Upper lobe of left lung (tissue), 6 donors: ENCODE measurements at regions not wholly inside any gene's neighbourhood (a gene's known extent, or its start where the extent isn't known, plus 50 kb on each side); places are given as distances from the start of the nearest gene placed in this dataset.

ENCODE experiments used
- ATAC-seq, 2 donors: fragments of 200-7000 bp; cut with Tn5 transposase; one replicate each; pipeline ENCODE4 v1.9.1; 2022; ENCODE audit warnings: mild to moderate bottlenecking in 2 of 2, moderate library complexity in 2 of 2; ENCODE audit not compliant: low FRiP score in 2 of 2
- DNase-seq, 2 donors: peaks; one replicate each; pipeline ENCODE4 v3.0.0-alpha.2; 2019 to 2020
- H3K27ac ChIP-seq, 4 donors: fragments of 200-600 bp; sonication (generic); one replicate each; pipeline ENCODE4 v1.5.1; 2016 to 2019
- H3K27me3 ChIP-seq, 4 donors: fragments of 200-600 bp; sonication (generic); one replicate each; pipeline ENCODE4 v1.5.1; 2017 to 2019
- H3K36me3 ChIP-seq, 4 donors: fragments of 200-600 bp; sonication (generic); one replicate each; pipeline ENCODE4 v1.5.1; 2016 to 2019
- H3K4me1 ChIP-seq, 4 donors: fragments of 200-600 bp; sonication (generic); one replicate each; pipeline ENCODE4 v1.5.1; 2018 to 2019
- H3K4me3 ChIP-seq, 4 donors: fragments of 200-600 bp; sonication (generic); one replicate each; pipeline ENCODE4 v1.5.1; 2017 to 2019; ENCODE audit warnings: mild to moderate bottlenecking in 2 of 4, moderate library complexity in 1 of 4
- H3K9me3 ChIP-seq, 4 donors: fragments of 200-600 bp; sonication (generic); one replicate each; pipeline ENCODE4 v1.5.1; 2018 to 2019
- EP300 ChIP-seq, 4 donors: sonication (generic); formaldehyde crosslinking; IDR thresholded peaks; one replicate each; pipeline ENCODE4 v1.5.1; 2017; ENCODE audit warnings: antibody characterized with exemption in 4 of 4, control low read depth in 2 of 4
- POLR2A ChIP-seq, 4 donors: fragments of 450-650 bp; IDR thresholded peaks; one replicate each; pipeline ENCODE4 v1.5.1; 2016 to 2017; ENCODE audit warnings: antibody characterized with exemption in 4 of 4, mild to moderate bottlenecking in 2 of 4
- POLR2AphosphoS5 ChIP-seq, 2 donors: sonication (generic); formaldehyde crosslinking; IDR thresholded peaks; one replicate each; pipeline ENCODE4 v1.5.1; 2017; ENCODE audit warnings: antibody characterized with exemption in 2 of 2
- WGBS, 2 donors: methylation state at CpG; one replicate each; pipeline ENCODE4 v1.1.5; 2017 to 2018; 5-methylcytosine and 5-hydroxymethylcytosine counted together
- TF ChIP-seq, protein P1 (sequence below), 6 experiments: fragments of 450-650 bp in 4 of 6; fragments of 200-600 bp in 2 of 6; sonication (generic) in 2 of 6; IDR thresholded peaks; one replicate each; pipeline ENCODE4 v1.5.1; 2016 to 2019; ENCODE audit warnings: antibody characterized with exemption in 6 of 6
- donor health status: DM: no; HTN: no; CAD: no; lungs with moderate emphysema.
- donor health status: DM: no; HTN: yes; CAD: no; lungs with severe emphysema.

- 70 to 88% methylated on average over 4 to 5 of the region's 14 CpGs for WGBS, 2 donors
Observed at GRCh38 chr2:731711-732110, 54.5 kb upstream of the TMEM18 start.

GRCh38 chr2:729376-729861 lies 52.2 kb upstream of the TMEM18 start:
- Histone ChIP-seq H3K36me3 (no peaks in the 10 kb centered on the region), H3K27ac (no peak overlapping the region), H3K4me1 (no peaks in the 10 kb centered on the region), H3K27me3 (no peaks in the 10 kb centered on the region), H3K9me3 (no peaks in the 10 kb centered on the region), H3K4me3 (no peak overlapping the region)
- ATAC-seq (no peak), DNase-seq (no peak)
- no peak for TF ChIP-seq POLR2A (IDR thresholded peaks at IDR 0.05)
- TF ChIP-seq, protein P1, sequence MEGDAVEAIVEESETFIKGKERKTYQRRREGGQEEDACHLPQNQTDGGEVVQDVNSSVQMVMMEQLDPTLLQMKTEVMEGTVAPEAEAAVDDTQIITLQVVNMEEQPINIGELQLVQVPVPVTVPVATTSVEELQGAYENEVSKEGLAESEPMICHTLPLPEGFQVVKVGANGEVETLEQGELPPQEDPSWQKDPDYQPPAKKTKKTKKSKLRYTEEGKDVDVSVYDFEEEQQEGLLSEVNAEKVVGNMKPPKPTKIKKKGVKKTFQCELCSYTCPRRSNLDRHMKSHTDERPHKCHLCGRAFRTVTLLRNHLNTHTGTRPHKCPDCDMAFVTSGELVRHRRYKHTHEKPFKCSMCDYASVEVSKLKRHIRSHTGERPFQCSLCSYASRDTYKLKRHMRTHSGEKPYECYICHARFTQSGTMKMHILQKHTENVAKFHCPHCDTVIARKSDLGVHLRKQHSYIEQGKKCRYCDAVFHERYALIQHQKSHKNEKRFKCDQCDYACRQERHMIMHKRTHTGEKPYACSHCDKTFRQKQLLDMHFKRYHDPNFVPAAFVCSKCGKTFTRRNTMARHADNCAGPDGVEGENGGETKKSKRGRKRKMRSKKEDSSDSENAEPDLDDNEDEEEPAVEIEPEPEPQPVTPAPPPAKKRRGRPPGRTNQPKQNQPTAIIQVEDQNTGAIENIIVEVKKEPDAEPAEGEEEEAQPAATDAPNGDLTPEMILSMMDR (IDR thresholded peaks at IDR 0.05): no peak
- TF ChIP-seq POLR2AphosphoS5 (IDR thresholded peaks at IDR 0.05): no peak
- TF ChIP-seq EP300 (IDR thresholded peaks at IDR 0.05): no peak
- 40 to 43% methylated on average over 10 of the region's 10 CpGs for WGBS, 2 donors

More at GRCh38 chr2:731711-732110, 54.5 kb upstream of the TMEM18 start:
- Histone ChIP-seq H3K27ac (no peak overlapping the region), H3K4me3 (no peak overlapping the region), H3K36me3 (no peaks in the 10 kb centered on the region), H3K4me1 (no peaks in the 10 kb centered on the region), H3K9me3 (no peaks in the 10 kb centered on the region), H3K27me3 (no peaks in the 10 kb centered on the region)
- no peak for TF ChIP-seq POLR2A (IDR thresholded peaks at IDR 0.05)
- TF ChIP-seq, protein P1 (IDR thresholded peaks at IDR 0.05): no peak
- TF ChIP-seq POLR2AphosphoS5 (IDR thresholded peaks at IDR 0.05): no peak
- TF ChIP-seq EP300 (IDR thresholded peaks at IDR 0.05): no peak
- no peak for ATAC-seq
- DNase-seq: no peak

- DNase-seq (no peak), ATAC-seq (no peak)
- Histone ChIP-seq H3K9me3 (no peaks in the 10 kb centered on the region), H3K4me1 (no peaks in the 10 kb centered on the region), H3K4me3 (no peak overlapping the region), H3K27ac (no peak overlapping the region), H3K27me3 (no peaks in the 10 kb centered on the region), H3K36me3 (no peaks in the 10 kb centered on the region)
- WGBS, 2 donors: 96 to 100% methylated on average over 1 of the region's 1 CpG
- TF ChIP-seq EP300 (IDR thresholded peaks at IDR 0.05) (no peak), POLR2A (IDR thresholded peaks at IDR 0.05) (no peak), POLR2AphosphoS5 (IDR thresholded peaks at IDR 0.05) (no peak)
- TF ChIP-seq, protein P1 (IDR thresholded peaks at IDR 0.05): no peak
Observed at GRCh38 chr2:728165-728564, 51.0 kb upstream of the TMEM18 start.

GRCh38 chr2:727071-727470 lies 49.9 kb upstream of the TMEM18 start:
- Histone ChIP-seq H3K9me3 (no peaks in the 10 kb centered on the region), H3K27me3 (no peaks in the 10 kb centered on the region), H3K36me3 (no peaks in the 10 kb centered on the region), H3K4me1 (no peaks in the 10 kb centered on the region), H3K27ac (no peak overlapping the region), H3K4me3 (no peak overlapping the region)
- 79 to 82% methylated on average over 6 of the region's 6 CpGs for WGBS, 2 donors
- TF ChIP-seq EP300 (IDR thresholded peaks at IDR 0.05) (no peak), POLR2AphosphoS5 (IDR thresholded peaks at IDR 0.05) (no peak), POLR2A (IDR thresholded peaks at IDR 0.05) (no peak)
- TF ChIP-seq, protein P1 (IDR thresholded peaks at IDR 0.05): no peak
- ATAC-seq (no peak), DNase-seq (no peak)
